Calu3 (cell line): ENCODE measurements at regions not wholly inside any gene's neighbourhood (a gene's known extent, or its start where the extent isn't known, plus 50 kb on each side); places are given as distances from the start of the nearest gene placed in this dataset.

Source experiments
- BruUV-seq: library from RNA; stranded (reverse); fragments of 400-500 nt; replicated peaks from 2 replicates; lab custom pipeline; 2021; lab: Mats Ljungman, UMichigan
- CTCF ChIA-PET: fragments of 300-600 bp; sonication (Branson Sonifier 250); formaldehyde crosslinking; loops from one replicate; lab custom pipeline; 2022; ENCODE audit warnings: antibody characterized with exemption; lab: Charles Lee
- DNase-seq: peaks from one replicate; pipeline ENCODE4 v3.0.0; 2022
- H3K27ac Mint-ChIP-seq: one replicate; pipeline ENCODE4 v1.8.0; 2022; ENCODE audit warnings: mixed read lengths; ENCODE audit not compliant: unreplicated experiment
- H3K27me3 Mint-ChIP-seq: one replicate; pipeline ENCODE4 v1.8.0; 2022; ENCODE audit warnings: mixed read lengths; ENCODE audit not compliant: unreplicated experiment
- H3K36me3 Mint-ChIP-seq: one replicate; pipeline ENCODE4 v1.8.0; 2022; ENCODE audit warnings: mild to moderate bottlenecking, moderate library complexity, mixed read lengths; ENCODE audit not compliant: insufficient read depth, unreplicated experiment
- H3K4me1 Mint-ChIP-seq: one replicate; pipeline ENCODE4 v1.8.0; 2022; ENCODE audit warnings: mild to moderate bottlenecking, low read depth, mixed read lengths; ENCODE audit not compliant: unreplicated experiment
- H3K4me3 Mint-ChIP-seq: one replicate; pipeline ENCODE4 v1.8.0; 2022; ENCODE audit warnings: mild to moderate bottlenecking, low read depth, moderate library complexity, mixed read lengths; ENCODE audit not compliant: unreplicated experiment
- H3K9me3 Mint-ChIP-seq: one replicate; pipeline ENCODE4 v1.8.0; 2022; ENCODE audit warnings: low read depth, mixed read lengths; ENCODE audit not compliant: unreplicated experiment
- intact Hi-C: fragments of 100-400 bp; cut with micrococcal nuclease; formaldehyde crosslinking; loops from one replicate; pipeline ENCODE4 v1.10.0; 2022; ENCODE audit not compliant: unreplicated experiment
- TF ChIP-seq, protein P1 (sequence below): fragments of 200-600 bp; IDR thresholded peaks from one replicate; pipeline ENCODE4 v1.8.0; 2022; ENCODE audit warnings: antibody characterized with exemption; ENCODE audit not compliant: unreplicated experiment

DNA sequence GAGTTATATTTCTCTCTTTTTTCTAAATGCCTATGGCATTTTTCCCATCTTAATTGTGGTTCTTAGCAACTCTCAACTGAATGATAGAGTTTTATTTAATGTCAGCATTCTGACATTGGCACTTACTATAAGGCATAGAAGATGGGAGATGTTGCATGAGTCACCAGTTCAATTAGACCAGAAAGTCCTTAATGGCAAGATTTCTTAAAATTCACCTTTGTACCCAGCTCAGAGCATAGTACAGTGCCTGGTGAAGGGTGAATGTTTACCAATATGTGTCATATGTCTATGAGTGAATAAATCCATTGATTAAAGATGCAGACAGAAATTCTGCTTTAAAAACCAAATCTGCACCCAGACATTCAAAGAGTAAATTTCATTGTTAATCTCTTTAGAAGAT, 526.9 kb downstream of the EFNB2 start:
- H3K9me3 Mint-ChIP-seq: peaks cover 2% of the 10 kb centered on the region
- no peaks in the 10 kb centered on the region for H3K27me3 Mint-ChIP-seq
- H3K27ac Mint-ChIP-seq: no peak overlapping the region
- TF ChIP-seq, protein P1, sequence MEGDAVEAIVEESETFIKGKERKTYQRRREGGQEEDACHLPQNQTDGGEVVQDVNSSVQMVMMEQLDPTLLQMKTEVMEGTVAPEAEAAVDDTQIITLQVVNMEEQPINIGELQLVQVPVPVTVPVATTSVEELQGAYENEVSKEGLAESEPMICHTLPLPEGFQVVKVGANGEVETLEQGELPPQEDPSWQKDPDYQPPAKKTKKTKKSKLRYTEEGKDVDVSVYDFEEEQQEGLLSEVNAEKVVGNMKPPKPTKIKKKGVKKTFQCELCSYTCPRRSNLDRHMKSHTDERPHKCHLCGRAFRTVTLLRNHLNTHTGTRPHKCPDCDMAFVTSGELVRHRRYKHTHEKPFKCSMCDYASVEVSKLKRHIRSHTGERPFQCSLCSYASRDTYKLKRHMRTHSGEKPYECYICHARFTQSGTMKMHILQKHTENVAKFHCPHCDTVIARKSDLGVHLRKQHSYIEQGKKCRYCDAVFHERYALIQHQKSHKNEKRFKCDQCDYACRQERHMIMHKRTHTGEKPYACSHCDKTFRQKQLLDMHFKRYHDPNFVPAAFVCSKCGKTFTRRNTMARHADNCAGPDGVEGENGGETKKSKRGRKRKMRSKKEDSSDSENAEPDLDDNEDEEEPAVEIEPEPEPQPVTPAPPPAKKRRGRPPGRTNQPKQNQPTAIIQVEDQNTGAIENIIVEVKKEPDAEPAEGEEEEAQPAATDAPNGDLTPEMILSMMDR: no peak
- DNase-seq: no peak
- H3K36me3 Mint-ChIP-seq: no peaks in the 10 kb centered on the region
- CTCF ChIA-PET: no interaction called here
- H3K4me3 Mint-ChIP-seq: no peak overlapping the region
- no TSS peak for BruUV-seq
- intact Hi-C loops: no loop called here
- peaks cover 26% of the 10 kb centered on the region for H3K4me1 Mint-ChIP-seq

DNA sequence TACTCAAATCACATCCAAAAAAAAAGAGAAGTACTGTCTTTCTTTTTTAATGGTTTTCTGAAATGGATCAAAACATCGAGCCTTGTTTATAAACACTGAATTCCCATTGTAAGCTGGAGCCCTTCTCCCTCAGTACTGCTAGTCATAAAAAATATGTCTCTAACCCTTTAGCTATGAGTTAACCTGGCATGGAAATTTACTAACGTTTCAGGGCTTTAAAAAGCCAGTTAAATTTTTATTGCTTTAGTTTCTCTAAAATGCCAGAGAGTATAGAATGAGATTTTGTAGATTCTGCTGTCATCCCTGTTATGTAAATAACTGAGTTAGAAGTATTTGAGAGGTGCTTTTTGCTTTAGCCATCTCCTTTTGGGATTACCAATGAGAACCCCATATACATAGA, 528.3 kb downstream of the EFNB2 start:
- no peaks in the 10 kb centered on the region for H3K36me3 Mint-ChIP-seq
- CTCF ChIA-PET: no interaction called here
- H3K27ac Mint-ChIP-seq: no peak overlapping the region

DNA sequence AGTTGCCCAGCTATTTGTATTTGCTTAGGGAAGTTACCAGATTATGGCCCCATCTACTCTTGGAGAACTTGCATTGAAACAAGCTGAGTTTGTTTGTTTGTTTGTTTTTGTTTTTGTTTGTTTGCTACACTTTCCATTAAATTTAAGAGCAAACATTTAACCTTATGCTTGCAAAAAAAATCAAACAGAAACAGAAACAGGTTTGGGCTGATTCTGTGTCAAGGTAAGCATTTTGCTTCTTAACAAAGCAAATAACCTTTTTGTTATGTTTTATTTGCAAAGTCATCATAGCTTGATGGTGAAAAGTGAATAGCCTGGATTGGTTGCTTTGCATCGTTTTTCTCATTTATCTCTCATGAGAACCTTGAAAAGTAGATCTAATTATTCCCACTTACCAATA, 531.8 kb downstream of the EFNB2 start:
- no peaks in the 10 kb centered on the region for H3K36me3 Mint-ChIP-seq
- DNase-seq: no peak
- peaks cover 2% of the 10 kb centered on the region for H3K9me3 Mint-ChIP-seq
- CTCF ChIA-PET: no interaction called here
- peaks cover 9% of the 10 kb centered on the region for H3K4me1 Mint-ChIP-seq
- TF ChIP-seq, protein P1: no peak
- intact Hi-C loops: no loop called here
- H3K27ac Mint-ChIP-seq: no peak overlapping the region
- H3K4me3 Mint-ChIP-seq: no peak overlapping the region
- BruUV-seq: no TSS peak
- H3K27me3 Mint-ChIP-seq: no peaks in the 10 kb centered on the region

More for the DNA sequence above, 528.3 kb downstream of the EFNB2 start:
- H3K9me3 Mint-ChIP-seq: peaks cover 2% of the 10 kb centered on the region
- no TSS peak for BruUV-seq
- H3K4me1 Mint-ChIP-seq: peaks cover 18% of the 10 kb centered on the region
- H3K4me3 Mint-ChIP-seq: no peak overlapping the region
- intact Hi-C loops: no loop called here
- DNase-seq: no peak
- H3K27me3 Mint-ChIP-seq: no peaks in the 10 kb centered on the region
- TF ChIP-seq, protein P1: no peak

DNA sequence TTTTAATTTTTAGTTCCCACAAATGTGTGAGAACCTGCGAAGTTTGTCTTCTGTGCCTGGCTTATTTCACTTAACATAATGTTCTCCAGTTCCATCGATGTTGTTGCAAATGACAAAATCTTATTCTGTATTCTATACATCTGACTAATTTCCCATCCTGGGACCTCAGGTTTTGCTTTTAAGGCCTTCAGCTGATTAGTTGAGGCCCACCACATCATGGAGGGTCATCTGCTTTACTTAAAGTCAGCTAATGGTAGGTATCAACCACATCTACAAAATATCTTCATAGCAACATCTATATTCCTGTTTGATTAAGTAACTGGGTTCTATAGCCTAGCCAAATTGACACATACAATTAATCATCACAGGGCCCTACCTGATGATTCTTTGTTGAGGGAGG, 534.0 kb downstream of the EFNB2 start:
- CTCF ChIA-PET: no interaction called here
- Mint-ChIP-seq H3K4me1 (no peaks in the 10 kb centered on the region), H3K4me3 (no peak overlapping the region), H3K27me3 (no peaks in the 10 kb centered on the region), H3K27ac (no peak overlapping the region), H3K9me3 (no peaks in the 10 kb centered on the region), H3K36me3 (no peaks in the 10 kb centered on the region)
- intact Hi-C loops: no loop called here
- TF ChIP-seq, protein P1: no peak
- no peak for DNase-seq
- BruUV-seq: no TSS peak
